GM23338 (cell line): ENCODE measurements at regions not wholly inside any gene's neighbourhood (a gene's known extent, or its start where the extent isn't known, plus 50 kb on each side); places are given as distances from the start of the nearest gene placed in this dataset.

Experiments
- ATAC-seq: fragments of 200-7000 bp; cut with Tn5 transposase; 3 replicates; pipeline ENCODE4 v1.9.1; 2020
- DNase-seq: peaks from one replicate; pipeline ENCODE4 v3.0.0-alpha.2; 2015; ENCODE audit warnings: low spot score
- H2AFZ ChIP-seq: fragments of 200-600 bp; sonication (generic); 2 replicates; pipeline ENCODE4 v1.8.0; 2016; ENCODE audit warnings: antibody characterized with exemption, mild to moderate bottlenecking, moderate library complexity
- H3F3A ChIP-seq: fragments of 200-600 bp; sonication (generic); replicated peaks from 2 replicates; pipeline ENCODE4 v1.8.0; 2017; ENCODE audit warnings: antibody characterized with exemption, mixed run types, low read depth
- H3K27ac ChIP-seq: fragments of 200-600 bp; sonication (generic); 2 replicates; pipeline ENCODE4 v1.6.1; 2016; ENCODE audit warnings: low read depth
- H3K27me3 ChIP-seq: fragments of 200-600 bp; sonication (generic); 2 replicates; pipeline ENCODE4 v1.8.0; 2016; ENCODE audit warnings: mild to moderate bottlenecking, mixed run types, moderate library complexity; ENCODE audit not compliant: insufficient read depth
- H3K36me3 ChIP-seq: fragments of 200-600 bp; sonication (generic); 2 replicates; pipeline ENCODE4 v1.8.0; 2016; ENCODE audit warnings: mild to moderate bottlenecking; ENCODE audit not compliant: insufficient read depth
- H3K4me1 ChIP-seq: fragments of 200-600 bp; sonication (generic); 2 replicates; pipeline ENCODE4 v1.8.0; 2016; ENCODE audit warnings: mild to moderate bottlenecking, moderate library complexity; ENCODE audit not compliant: insufficient read depth
- H3K4me2 ChIP-seq: fragments of 200-600 bp; sonication (generic); 2 replicates; pipeline ENCODE4 v1.7.1; 2017; ENCODE audit warnings: mixed run types
- H3K4me3 ChIP-seq: fragments of 200-600 bp; sonication (generic); 2 replicates; pipeline ENCODE4 v1.6.1; 2016; ENCODE audit warnings: mixed run types
- H3K79me2 ChIP-seq: fragments of 200-600 bp; sonication (generic); replicated peaks from 2 replicates; pipeline ENCODE4 v1.8.0; 2017; ENCODE audit warnings: mild to moderate bottlenecking; ENCODE audit not compliant: insufficient read depth
- H3K9me2 ChIP-seq: fragments of 200-600 bp; sonication (generic); 2 replicates; pipeline ENCODE4 v1.8.0; 2017; ENCODE audit not compliant: insufficient read depth
- H4K20me1 ChIP-seq: fragments of 200-600 bp; sonication (generic); replicated peaks from 2 replicates; pipeline ENCODE4 v1.8.0; 2017; ENCODE audit warnings: mild to moderate bottlenecking; ENCODE audit not compliant: insufficient read depth
- H3K27ac Mint-ChIP-seq: 2 replicates; pipeline ENCODE4 v1.8.0; 2020; ENCODE audit warnings: inconsistent platforms, mild to moderate bottlenecking, moderate library complexity, mixed read lengths
- H3K27me3 Mint-ChIP-seq: 3 replicates; pipeline ENCODE4 v1.8.0; 2022; ENCODE audit warnings: low read depth, mild to moderate bottlenecking, moderate library complexity, mixed read lengths, inconsistent platforms; ENCODE audit not compliant: insufficient read depth, poor library complexity
- H3K36me3 Mint-ChIP-seq: 3 replicates; pipeline ENCODE4 v1.8.0; 2021; ENCODE audit warnings: low read depth, mild to moderate bottlenecking, inconsistent platforms, moderate library complexity, mixed read lengths
- H3K4me1 Mint-ChIP-seq: 3 replicates; pipeline ENCODE4 v1.8.0; 2020; ENCODE audit warnings: mild to moderate bottlenecking, inconsistent platforms, mixed read lengths
- H3K4me3 Mint-ChIP-seq: 3 replicates; pipeline ENCODE4 v1.8.0; 2021; ENCODE audit warnings: moderate library complexity, mild to moderate bottlenecking, inconsistent platforms, mixed read lengths
- H3K9me3 Mint-ChIP-seq: 3 replicates; pipeline ENCODE4 v1.8.0; 2020; ENCODE audit warnings: moderate library complexity, mild to moderate bottlenecking, inconsistent platforms, mixed read lengths
- CREB1 ChIP-seq: fragments of 250-450 bp; sonication (Bioruptor Pico); IDR thresholded peaks from 2 replicates; pipeline ENCODE4 v1.5.0; 2020; ENCODE audit warnings: low read depth, mild to moderate bottlenecking, moderate library complexity
- CTCF ChIP-seq, 2 experiments: fragments of 200-600 bp in 1 of 2; sonication (generic) in 1 of 2; conservative IDR thresholded peaks; 2 replicates each; pipeline versions ENCODE4 v1.5.1 to v1.6.1; 2016 to 2017; ENCODE audit warnings: antibody characterized with exemption in 2 of 2, low read depth in 2 of 2, mild to moderate bottlenecking in 2 of 2, moderate library complexity in 1 of 2
- EZH2 ChIP-seq: fragments of 200-600 bp; sonication (generic); IDR thresholded peaks from one replicate; pipeline ENCODE4 v1.8.0; 2017; ENCODE audit warnings: antibody characterized with exemption, mild to moderate bottlenecking, low read depth; ENCODE audit not compliant: unreplicated experiment
- EZH2phosphoT487 ChIP-seq: fragments of 200-600 bp; sonication (generic); IDR thresholded peaks from one replicate; pipeline ENCODE4 v1.8.1; 2018; ENCODE audit warnings: antibody characterized with exemption; ENCODE audit not compliant: unreplicated experiment
- JUNB ChIP-seq: IDR thresholded peaks from one replicate; pipeline ENCODE4 v1.6.1; 2016; ENCODE audit warnings: antibody characterized with exemption; ENCODE audit not compliant: unreplicated experiment
- NANOG ChIP-seq: IDR thresholded peaks from 2 replicates; pipeline ENCODE4 v1.6.1; 2016; ENCODE audit warnings: antibody characterized with exemption, borderline replicate concordance
- POLR2AphosphoS5 ChIP-seq: IDR thresholded peaks from 2 replicates; pipeline ENCODE4 v1.6.1; 2016; ENCODE audit warnings: antibody characterized with exemption, low read depth
- REST ChIP-seq: IDR thresholded peaks from one replicate; pipeline ENCODE4 v1.6.1; 2018; ENCODE audit warnings: antibody characterized with exemption; ENCODE audit not compliant: unreplicated experiment
- STAT1 ChIP-seq: IDR thresholded peaks from one replicate; pipeline ENCODE4 v1.6.1; 2016; ENCODE audit warnings: antibody characterized with exemption; ENCODE audit not compliant: unreplicated experiment
- ZNF114 ChIP-seq: fragments of 250-450 bp; sonication (Bioruptor Pico); IDR thresholded peaks from 2 replicates; pipeline ENCODE4 v1.5.0; 2020; ENCODE audit warnings: mild to moderate bottlenecking, moderate library complexity
- ZNF331 ChIP-seq: fragments of 250-450 bp; sonication (Bioruptor Pico); IDR thresholded peaks from 2 replicates; pipeline ENCODE4 v1.5.0; 2020; ENCODE audit warnings: low read depth, mild to moderate bottlenecking, moderate library complexity

GRCh38 chr7:96825285-96825684, 115.6 kb upstream of the SEM1 start (continued):
- no peak for TF ChIP-seq REST
- no peak for TF ChIP-seq ZNF331 (CRISPR knock-in tag)
- TF ChIP-seq EZH2phosphoT487 = no peak

- Histone ChIP-seq H3K79me2 (no peaks in the 10 kb centered on the region), H3F3A (no peaks in the 10 kb centered on the region), H2AFZ (no peak overlapping the region), H4K20me1 (no peaks in the 10 kb centered on the region), H3K9me2 (no peaks in the 10 kb centered on the region), H3K4me3 (no peak overlapping the region), H3K4me2 (no peak overlapping the region), H3K36me3 (no peaks in the 10 kb centered on the region), H3K27ac (no peak overlapping the region), H3K4me1 (no peaks in the 10 kb centered on the region), H3K27me3 (no peaks in the 10 kb centered on the region)
- DNase-seq (no peak), ATAC-seq (no peak)
- H3K36me3 Mint-ChIP-seq = no peaks in the 10 kb centered on the region
- no peak overlapping the region for H3K27ac Mint-ChIP-seq
- no peaks in the 10 kb centered on the region for H3K27me3 Mint-ChIP-seq
- H3K4me1 Mint-ChIP-seq = no peaks in the 10 kb centered on the region
- H3K9me3 Mint-ChIP-seq = no peaks in the 10 kb centered on the region
- no peak overlapping the region for H3K4me3 Mint-ChIP-seq
- TF ChIP-seq STAT1 (no peak), CREB1 (CRISPR knock-in tag) (no peak), ZNF331 (CRISPR knock-in tag) (no peak), EZH2phosphoT487 (no peak), JUNB (no peak), CTCF (conservative IDR thresholded peaks at IDR 0.05; ENCODE audit: low read depth in 2 of 2) (no peak), NANOG (no peak), POLR2AphosphoS5 (no peak), EZH2 (no peak), REST (no peak), ZNF114 (CRISPR knock-in tag) (no peak)
These were observed 116.4 kb upstream of the SEM1 start for GRCh38 chr7:96826089-96826488.
